Hepatocyte (in vitro differentiated cells): ENCODE measurements at regions not wholly inside any gene's neighbourhood (a gene's known extent, or its start where the extent isn't known, plus 50 kb on each side); places are given as distances from the start of the nearest gene placed in this dataset.

Experiments
- CTCF ChIP-seq: fragments of 200-600 bp; sonication (generic); IDR thresholded peaks from 2 replicates; pipeline ENCODE4 v1.5.1; 2016; ENCODE audit warnings: antibody characterized with exemption, mild to moderate bottlenecking; ENCODE audit not compliant: poor library complexity
- EZH2 ChIP-seq: fragments of 200-600 bp; sonication (generic); IDR thresholded peaks from 2 replicates; pipeline ENCODE4 v1.6.1; 2016; ENCODE audit warnings: antibody characterized with exemption, mild to moderate bottlenecking, borderline replicate concordance
- EZH2phosphoT487 ChIP-seq: fragments of 200-600 bp; sonication (generic); IDR thresholded peaks from one replicate; pipeline ENCODE4 v1.6.1; 2018; ENCODE audit warnings: antibody characterized with exemption, mild to moderate bottlenecking, low read depth, moderate library complexity; ENCODE audit not compliant: unreplicated experiment, severe bottlenecking

GRCh38 chr7:35334506-35334905 is 80.6 kb upstream of the TBX20 start:
- no peak for TF ChIP-seq CTCF
- no peak for TF ChIP-seq EZH2
- TF ChIP-seq EZH2phosphoT487, result no peak
